MM.1S (cell line): ENCODE measurements at regions not wholly inside any gene's neighbourhood (a gene's known extent, or its start where the extent isn't known, plus 50 kb on each side); places are given as distances from the start of the nearest gene placed in this dataset.

Experiments
- CTCF ChIP-seq: fragments of 300-600 bp; sonication (generic); IDR thresholded peaks from 2 replicates; pipeline ENCODE4 v1.5.1; 2016; ENCODE audit warnings: antibody characterized with exemption, low read length, mixed read lengths
- EZH2 ChIP-seq: fragments of 300-600 bp; sonication (generic); optimal IDR thresholded peaks from 2 replicates; pipeline ENCODE3; 2017; ENCODE audit warnings: low read depth, mild to moderate bottlenecking, antibody characterized with exemption, low read length, mixed read lengths

GRCh38 chr5:25423271-25423670 is 778.5 kb upstream of the CDH10 start:
- no peak for TF ChIP-seq CTCF
- no peak for TF ChIP-seq EZH2
